HepG2 (cell line): ENCODE measurements at regions not wholly inside any gene's neighbourhood (a gene's known extent, or its start where the extent isn't known, plus 50 kb on each side); places are given as distances from the start of the nearest gene placed in this dataset.
A peak's percentile ranks its signal among the peaks of the same experiment; 100 is the strongest.
"Not testable (repeated sequence)": the region's sequence is repeated elsewhere in the genome, so short reads cannot be mapped to it uniquely, and the experiment has no call there.

Experiments used
- ATAC-seq: fragments of 200-7000 bp; cut with Tn5 transposase; 3 replicates; pipeline ENCODE4 v1.9.1; 2020; ENCODE audit warnings: mild to moderate bottlenecking, moderate library complexity
- BruUV-seq: library from RNA; stranded (reverse); fragments of 400-500 nt; replicated peaks from 2 replicates; lab custom pipeline; 2021; lab: Mats Ljungman, UMichigan
- CTCF ChIA-PET: fragments of 300-600 bp; formaldehyde crosslinking; extraction: SDS; loops from one replicate; lab custom pipeline; 2021; ENCODE audit warnings: low total read pairs, inconsistent platforms, low intra/inter-chr PET ratio; lab: Yijun Ruan, JAX
- POLR2A ChIA-PET: fragments of 350-600 bp; sonication (Branson Sonifier 250); formaldehyde crosslinking; loops from one replicate; lab custom pipeline; 2020; ENCODE audit warnings: antibody characterized with exemption, inconsistent platforms; lab: Yijun Ruan, JAX
- DNase-seq: peaks from one replicate; pipeline ENCODE4 v3.0.0-alpha.2; 2015; ENCODE audit warnings: low spot score
- FAIRE-seq: peaks from 3 replicates; lab custom pipeline; 2011; peaks lifted over from hg19 to GRCh38; lab: Jason Lieb, UNC
- H2AFZ ChIP-seq: one replicate; pipeline ENCODE4 v1.6.1; 2011; ENCODE audit warnings: low read length, inconsistent platforms
- H3K27ac ChIP-seq: fragments of 300-600 bp; 3 replicates; pipeline ENCODE4 v1.8.0; 2011; ENCODE audit warnings: mixed run types, mild to moderate bottlenecking, mixed read lengths, low read length, inconsistent platforms; ENCODE audit not compliant: insufficient read depth; ENCODE audit errors: extremely low read length
- H3K27me3 ChIP-seq, 2 experiments: fragments of 200-600 bp in 1 of 2; 2 replicates in 1 of 2; 3 replicates in 1 of 2; pipeline versions ENCODE4 v1.6.0 to v1.8.0; 2011; ENCODE audit warnings: low read length in 2 of 2, mild to moderate bottlenecking in 2 of 2, moderate library complexity in 2 of 2, inconsistent platforms in 1 of 2; ENCODE audit not compliant: insufficient read depth in 2 of 2, control insufficient read depth in 1 of 2
- H3K36me3 ChIP-seq, 2 experiments: fragments of 200-600 bp in 1 of 2; replicated peaks in 1 of 2; 2 replicates in 1 of 2; 3 replicates in 1 of 2; pipeline versions ENCODE4 v1.5.1 to v1.8.0; 2011; ENCODE audit warnings: low read length in 2 of 2, inconsistent platforms in 1 of 2; ENCODE audit not compliant: insufficient read depth in 2 of 2, control insufficient read depth in 1 of 2
- H3K4me1 ChIP-seq: 2 replicates; pipeline ENCODE4 v1.5.1; 2012; ENCODE audit warnings: low read length, inconsistent platforms; ENCODE audit not compliant: insufficient read depth
- H3K4me2 ChIP-seq: 2 replicates; pipeline ENCODE4 v1.6.0; 2011; ENCODE audit warnings: low read depth, low read length, inconsistent platforms
- H3K4me3 ChIP-seq, 3 experiments: fragments of 200-600 bp in 1 of 3; sonication (generic), shearing (Covaris generic) in 1 of 3; replicated peaks in 1 of 3; 2 replicates each; pipeline ENCODE4 v1.5.1; 2011 to 2016; ENCODE audit warnings: low read length in 3 of 3, inconsistent platforms in 2 of 3, low read depth in 2 of 3, mild to moderate bottlenecking in 2 of 3, control low read depth in 1 of 3, mixed read lengths in 1 of 3; ENCODE audit not compliant: insufficient read depth in 1 of 3
- H3K79me2 ChIP-seq: one replicate; pipeline ENCODE4 v1.6.1; 2011; ENCODE audit warnings: low read length, inconsistent platforms; ENCODE audit not compliant: insufficient read depth
- H3K9ac ChIP-seq: 2 replicates; pipeline ENCODE4 v1.6.0; 2011; ENCODE audit warnings: mild to moderate bottlenecking, low read depth, low read length, inconsistent platforms; ENCODE audit not compliant: insufficient read depth
- H3K9me3 ChIP-seq: 2 replicates; pipeline ENCODE4 v1.5.1; 2012; ENCODE audit warnings: mild to moderate bottlenecking, low read length
- H4K20me1 ChIP-seq: 2 replicates; pipeline ENCODE4 v1.6.0; 2011; ENCODE audit warnings: inconsistent platforms, mild to moderate bottlenecking, low read length, moderate library complexity; ENCODE audit not compliant: insufficient read depth
- CREM ChIP-seq, 2 experiments: sonication (generic) in 1 of 2; formaldehyde crosslinking in 1 of 2; IDR thresholded peaks; 2 replicates each; pipeline versions ENCODE4 v1.4.0 to v1.6.1; 2016 to 2020; ENCODE audit warnings: antibody characterized with exemption in 1 of 2, mild to moderate bottlenecking in 1 of 2, missing genetic modification reagents in 1 of 2
- GABPA ChIP-seq, 2 experiments: IDR thresholded peaks; 2 replicates each; pipeline ENCODE4 v1.6.1; 2011 to 2016; ENCODE audit warnings: low read depth in 2 of 2, low read length in 1 of 2, missing biosample characterization in 1 of 2, missing genetic modification characterization in 1 of 2
- NFYC ChIP-seq: IDR thresholded peaks from 2 replicates; pipeline ENCODE4 v1.6.1; 2016; ENCODE audit warnings: missing genetic modification reagents, missing compliant biosample characterization
- WGBS: methylation state at CpG from one replicate; pipeline ENCODE4 v1.1.6; 2017; ENCODE audit warnings: low lambda C conversion rate; 5-methylcytosine and 5-hydroxymethylcytosine counted together
- in situ Hi-C: cut with HindIII; loops from 2 replicates; pipeline ENCODE4 v1.10.0; 2017; ENCODE audit warnings: low pct_unique_long_range_greater_than_20kb; ENCODE audit not compliant: extremely low pct_ligation_motif_present
- intact Hi-C: fragments of 100-400 bp; cut with micrococcal nuclease; formaldehyde crosslinking; loops from one replicate; pipeline ENCODE4 v1.10.0; 2022; ENCODE audit not compliant: unreplicated experiment

DNA sequence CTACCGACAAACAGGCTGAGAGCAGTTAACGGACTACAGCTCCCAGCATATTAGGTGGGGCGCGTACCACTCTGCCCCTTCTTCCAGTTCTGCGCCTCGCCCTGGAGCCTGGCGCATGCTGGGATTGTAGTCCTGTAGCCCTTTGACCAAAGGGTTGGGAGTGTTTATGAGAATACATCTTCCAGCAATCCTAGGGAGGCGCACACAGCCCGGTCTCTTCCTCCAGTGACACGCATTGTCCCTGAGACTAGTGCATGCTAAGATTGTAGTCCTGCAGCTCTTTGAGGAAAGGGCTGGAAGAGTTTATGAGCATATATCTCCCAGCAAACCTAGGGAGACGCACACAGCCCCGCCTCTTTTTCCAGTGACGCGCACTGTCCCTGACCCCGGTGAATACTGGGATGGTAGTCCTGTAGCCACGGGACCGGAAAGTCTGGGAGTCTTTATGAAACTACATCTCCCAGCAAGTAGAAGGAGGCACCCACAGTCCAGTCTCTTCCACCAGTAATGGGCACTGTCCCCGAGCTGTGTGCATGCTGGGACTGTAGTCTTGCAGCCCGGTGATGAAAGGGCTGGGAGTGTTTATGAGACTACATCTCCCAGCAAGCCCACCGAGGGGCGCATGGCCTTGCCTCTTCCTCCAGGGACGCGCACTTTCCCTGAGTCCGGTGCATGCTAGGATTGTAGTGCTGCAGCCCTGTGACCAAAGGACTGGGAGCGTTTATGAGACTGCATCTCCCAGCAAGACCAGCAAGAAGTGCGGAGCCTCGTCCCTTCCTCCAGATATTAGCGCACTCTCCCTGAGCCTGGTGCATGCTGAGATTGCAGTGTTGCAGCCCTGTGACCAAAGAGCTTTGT is 1812.2 kb upstream of the DEFB115 start (continued):
- TF ChIP-seq CREM (IDR thresholded peaks at IDR 0.05) (peak; percentile 90), GABPA (IDR thresholded peaks at IDR 0.05; ENCODE audit: low read depth, low read length) (peak; percentile 36), GABPA (CRISPR knock-in tag; IDR thresholded peaks at IDR 0.05; ENCODE audit: low read depth) (peak; percentile 80), NFYC (CRISPR knock-in tag) (peak; percentile 50)
- not testable (repeated sequence) for TF ChIP-seq CREM (CRISPR knock-in tag; IDR thresholded peaks at IDR 0.05)

DNA sequence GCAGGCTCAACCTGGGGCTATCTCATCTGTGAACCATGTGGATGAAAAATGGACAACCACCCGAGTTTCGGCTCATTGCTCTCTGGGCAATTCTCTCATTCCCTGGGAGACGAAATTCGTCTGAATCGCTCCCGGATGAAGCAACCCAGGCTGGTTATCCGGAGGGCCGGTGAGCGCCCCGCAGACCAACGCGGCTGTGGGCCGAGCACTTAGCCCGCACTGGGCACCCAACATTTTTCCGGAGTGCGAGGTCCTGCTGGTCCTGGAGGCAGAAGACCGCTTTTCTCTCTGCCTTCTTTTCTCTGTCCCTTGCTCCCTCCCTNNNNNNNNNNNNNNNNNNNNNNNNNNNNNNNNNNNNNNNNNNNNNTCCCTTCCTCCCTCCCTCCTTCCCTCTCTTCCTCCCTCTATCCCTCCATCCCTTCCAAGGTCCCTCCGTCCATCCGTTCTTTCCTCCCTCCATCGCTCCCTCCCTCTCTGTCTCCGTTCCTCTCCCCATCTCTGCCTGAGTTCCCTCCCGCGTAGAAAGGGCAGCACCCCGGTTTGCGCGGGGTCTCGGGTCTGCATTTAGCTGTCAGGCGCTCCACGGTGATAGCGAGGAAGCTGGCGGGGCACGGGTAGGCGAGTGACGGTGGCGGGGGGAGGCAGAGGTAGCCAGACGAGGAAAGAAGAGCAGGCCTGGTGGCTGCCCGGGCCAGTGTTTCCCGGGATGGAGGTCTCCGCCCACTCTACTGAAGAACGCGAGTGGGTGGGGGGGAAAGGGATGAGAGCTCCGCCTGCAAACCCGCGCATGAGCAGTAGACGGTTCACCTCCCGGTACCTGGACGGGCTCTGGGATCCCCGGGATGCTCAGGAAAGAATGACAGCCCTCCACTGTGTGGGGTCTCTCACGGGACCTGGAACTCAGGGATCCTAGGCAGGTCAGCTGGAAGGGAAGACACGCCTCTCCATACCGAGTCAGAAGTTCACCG is 1809.7 kb upstream of the DEFB115 start:
- H3K4me1 ChIP-seq, DNase-seq, H3K9ac ChIP-seq, H2AFZ ChIP-seq, H3K36me3 ChIP-seq, H3K79me2 ChIP-seq, H3K27ac ChIP-seq, H3K9me3 ChIP-seq, H4K20me1 ChIP-seq, H3K4me2 ChIP-seq, CTCF ChIA-PET, H3K27me3 ChIP-seq, BruUV-seq, ATAC-seq, FAIRE-seq, in situ Hi-C loops, H3K4me3 ChIP-seq: not testable (repeated sequence)
- intact Hi-C loops: loop anchor here (5.0 kb wide), 1 partner anchor 90 kb away; no protein-coding TSS in a partner anchor
- 58% methylated on average over 31 of the region's 52 CpGs for WGBS
- POLR2A ChIA-PET: interaction anchor here (1.9 kb wide), 1 partner anchor 1453 kb away, joined by 9 read pairs; no protein-coding TSS in a partner anchor
